ENCODE measurements at regions not wholly inside any gene's neighbourhood (a gene's known extent, or its start where the extent isn't known, plus 50 kb on each side); places are given as distances from the start of the nearest gene placed in this dataset.
"Not testable (repeated sequence)": the region's sequence is repeated elsewhere in the genome, so short reads cannot be mapped to it uniquely, and the experiment has no call there.

DNA sequence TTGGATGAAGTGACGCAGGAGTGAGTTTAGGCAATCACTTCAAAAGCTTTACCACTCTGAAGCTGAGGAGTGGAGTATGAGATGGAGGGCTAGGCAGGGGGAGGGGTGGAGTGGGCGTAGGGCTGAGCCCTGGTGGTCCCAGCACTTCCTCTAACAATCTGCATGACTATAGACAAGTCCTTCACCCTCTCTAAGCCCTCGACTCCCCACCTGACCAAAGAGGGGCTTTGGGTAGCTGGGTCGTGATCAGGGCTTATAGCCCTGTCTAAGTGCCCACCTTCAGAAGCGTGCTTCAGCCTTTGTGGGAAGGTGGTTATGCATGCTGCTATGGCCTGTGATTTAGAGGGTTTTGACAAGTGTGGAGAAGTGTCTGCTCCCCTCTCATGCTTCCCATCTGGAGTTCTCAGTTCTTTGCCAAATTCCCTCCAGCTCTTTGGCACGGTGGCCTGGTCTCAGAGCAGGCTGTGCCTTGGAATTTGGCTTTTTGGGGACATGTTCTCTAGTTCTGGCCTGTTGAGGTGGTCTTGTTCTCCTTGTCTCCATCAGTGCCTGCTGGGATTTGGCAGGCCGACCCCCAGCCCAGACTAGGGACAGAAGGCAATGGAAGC lies 53.0 kb downstream of the ACTBL2 start:
- no peak for DNase-seq

DNA sequence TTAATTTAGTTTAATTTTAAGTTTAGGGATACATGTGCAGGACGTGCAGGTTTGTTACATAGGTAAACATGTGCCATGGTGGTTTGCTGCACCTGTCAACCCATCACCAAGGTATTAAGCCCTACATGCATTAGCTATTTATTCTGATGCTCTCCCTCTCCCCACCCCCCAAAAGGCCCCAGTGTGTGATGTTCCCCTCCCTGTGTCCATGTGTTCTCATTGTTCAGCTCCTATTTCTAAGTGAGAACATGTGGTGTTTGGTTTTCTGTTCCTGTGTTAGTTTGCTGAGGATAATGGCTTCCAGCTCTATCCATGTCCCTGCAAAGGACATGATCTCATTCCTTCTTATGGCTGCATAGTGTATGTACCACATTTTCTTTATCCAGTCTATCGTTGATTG lies 53.6 kb downstream of the ACTBL2 start:
- DNase-seq = not testable (repeated sequence)

DNA sequence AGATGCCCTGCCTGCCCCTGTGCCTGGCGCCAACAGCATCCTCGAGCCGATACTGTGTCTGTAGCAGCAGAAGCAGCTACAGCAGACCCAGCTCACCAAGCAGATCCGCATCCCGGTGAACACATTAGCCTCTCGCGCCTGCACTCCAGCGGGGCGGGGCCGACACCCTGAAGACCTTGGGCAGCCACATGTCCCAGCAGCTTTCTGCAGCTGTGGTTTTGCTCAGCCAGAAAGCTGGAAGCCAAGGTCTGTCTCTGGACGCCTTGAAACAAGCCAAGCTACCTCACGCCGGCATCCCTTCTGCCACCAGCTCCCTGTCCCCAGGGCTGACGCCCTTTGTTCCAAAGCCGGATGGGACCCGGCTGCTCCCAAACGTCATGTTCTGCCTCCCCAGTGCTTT lies 59.6 kb downstream of the ACTBL2 start:
- no peak for DNase-seq

DNA sequence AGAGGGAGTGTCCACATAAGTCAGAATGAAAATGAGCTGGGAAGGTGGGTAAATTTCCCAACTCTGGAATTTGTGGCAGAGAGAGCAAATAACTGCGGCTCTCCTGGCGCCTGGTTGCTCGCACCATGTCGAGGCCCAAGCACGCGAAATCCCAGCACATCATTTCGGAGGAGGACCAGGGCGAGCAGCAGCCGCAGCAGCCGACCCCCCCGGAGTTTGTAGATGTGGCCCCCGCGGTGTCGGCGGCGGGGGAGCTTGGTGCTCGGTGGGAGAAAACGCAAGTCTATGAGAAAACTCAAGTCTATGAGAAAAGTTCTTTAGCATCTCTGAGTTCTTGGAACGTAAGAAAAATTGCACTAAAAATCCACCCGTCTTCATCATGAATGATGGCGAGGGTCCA lies 60.3 kb downstream of the ACTBL2 start:
- DNase-seq = no peak

DNA sequence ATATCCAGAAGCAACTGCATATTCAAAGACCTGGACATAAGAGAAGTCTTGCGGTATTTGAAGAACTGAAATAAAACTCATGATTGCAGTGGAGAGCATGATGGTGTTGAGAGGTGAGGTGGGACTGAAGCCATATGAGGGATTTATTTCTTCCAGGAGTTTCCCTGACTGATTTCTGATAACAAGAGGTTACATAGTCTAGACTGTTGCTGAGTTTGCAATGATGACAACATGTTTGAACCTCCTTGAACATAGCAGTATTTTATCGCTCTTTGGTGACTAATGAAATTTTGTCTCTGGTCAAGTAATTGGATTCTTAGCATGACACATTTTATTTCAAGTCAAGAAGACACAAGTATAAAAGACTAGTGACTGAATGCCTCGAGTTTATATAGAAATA lies 61.8 kb downstream of the ACTBL2 start:
- no peak for DNase-seq

DNA sequence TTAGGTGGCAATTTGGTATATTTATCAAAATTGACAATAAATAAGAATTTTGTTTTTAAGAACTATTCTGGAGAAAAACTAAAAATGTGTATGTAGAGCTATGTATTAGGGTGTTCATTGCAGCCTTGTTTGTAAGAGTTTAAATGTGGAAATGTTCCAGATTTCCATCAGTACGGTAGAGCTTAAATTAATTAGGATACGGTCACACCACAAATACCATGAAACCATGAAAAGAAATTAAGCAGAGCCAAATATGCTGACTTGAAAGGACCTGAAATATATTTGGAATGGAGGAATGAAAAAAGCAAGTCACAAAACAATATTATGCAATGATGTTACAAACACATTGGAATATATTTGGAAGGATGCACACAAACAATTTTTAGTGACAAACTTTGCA lies 64.6 kb downstream of the ACTBL2 start:
- DNase-seq = no peak

DNA sequence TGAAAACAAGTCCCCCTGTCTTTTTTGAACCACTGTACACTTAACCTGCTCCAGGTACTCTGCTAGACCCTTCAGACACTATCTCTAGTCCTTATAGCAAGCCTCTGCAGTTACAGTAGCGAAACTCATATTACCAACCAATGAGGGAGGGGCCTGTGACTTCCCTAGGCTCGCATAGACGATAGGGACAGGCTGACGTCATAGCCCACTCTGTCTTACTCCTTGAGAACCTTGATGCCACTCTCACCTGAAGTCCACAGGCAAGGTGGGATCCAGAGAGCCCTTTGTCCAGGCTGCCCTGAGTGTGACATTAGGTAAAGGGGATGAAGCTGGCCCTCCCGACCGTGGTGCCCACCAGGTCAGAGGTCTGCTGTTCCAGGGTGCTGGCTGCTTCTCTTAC lies 65.3 kb downstream of the ACTBL2 start:
- DNase-seq = no peak

DNA sequence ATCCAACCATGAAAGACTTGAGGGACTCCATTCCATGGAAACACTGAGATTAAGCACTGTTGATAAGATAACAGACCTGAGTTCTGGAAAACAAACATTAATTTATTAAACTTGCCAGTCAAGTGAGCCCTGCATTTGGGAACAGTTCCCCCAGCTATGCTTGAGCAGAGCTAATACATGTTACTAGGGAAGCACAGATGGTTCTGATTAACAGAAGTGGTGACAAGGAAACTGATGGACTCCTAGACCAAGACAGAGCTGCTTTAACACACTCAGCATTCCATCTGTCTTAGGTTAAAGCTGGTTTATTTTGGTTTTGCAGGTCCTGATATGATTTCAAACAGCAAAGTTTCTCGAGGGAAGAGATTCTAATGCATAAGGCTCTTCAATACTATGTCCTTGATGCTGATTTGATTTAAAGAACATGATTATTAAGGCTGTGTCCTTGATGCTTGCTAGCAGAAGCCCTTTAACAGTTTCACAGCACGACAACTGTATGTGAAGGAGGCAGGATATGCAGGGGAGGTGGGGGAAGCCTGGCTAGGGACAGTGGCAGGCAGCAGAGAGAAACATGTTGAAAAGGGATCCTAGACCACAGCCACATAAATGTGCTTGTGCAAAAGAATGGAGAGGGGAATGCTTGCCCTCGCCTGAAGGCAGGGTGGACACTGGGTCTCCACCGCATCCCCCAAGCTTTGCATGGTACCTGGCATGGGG lies 66.2 kb downstream of the ACTBL2 start:
- DNase-seq = no peak

DNA sequence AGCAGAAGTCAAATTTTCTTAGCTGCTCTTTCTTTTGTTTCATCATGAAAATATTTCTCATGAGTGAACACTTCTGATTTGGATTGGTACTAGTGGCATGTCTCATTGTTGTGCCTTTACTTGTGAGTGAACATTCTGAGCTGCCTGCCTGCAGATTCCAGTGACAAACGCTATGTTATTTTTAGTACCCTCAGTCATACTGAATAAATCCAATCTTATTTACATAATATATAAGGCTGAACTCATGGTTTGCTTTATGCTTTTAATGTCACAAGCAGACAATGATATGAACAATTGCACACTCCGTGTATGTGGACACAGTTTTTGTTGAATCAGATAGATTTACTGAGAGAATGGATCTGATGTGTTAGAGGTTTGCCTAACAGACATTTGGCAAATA lies 67.8 kb downstream of the ACTBL2 start:
- no peak for DNase-seq

DNA sequence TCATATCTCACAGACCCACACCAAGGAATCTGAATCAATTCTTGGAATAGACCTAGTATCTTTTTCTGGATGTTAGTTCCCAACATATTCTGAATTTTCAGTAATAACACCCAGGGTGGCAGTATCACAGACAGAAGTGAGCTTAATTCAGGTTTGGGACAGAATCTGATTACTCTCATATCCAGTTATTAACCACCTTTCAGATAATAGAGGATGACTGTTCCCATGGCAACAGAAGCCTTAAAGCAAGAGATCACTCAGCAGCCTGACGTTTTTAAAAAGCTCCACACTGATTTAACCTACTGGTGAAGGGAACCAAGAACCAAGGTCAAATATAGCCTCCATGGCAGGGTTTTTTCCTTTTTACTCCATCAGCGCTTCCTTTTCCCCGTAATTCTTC lies 68.4 kb downstream of the ACTBL2 start:
- DNase-seq = no peak

DNA sequence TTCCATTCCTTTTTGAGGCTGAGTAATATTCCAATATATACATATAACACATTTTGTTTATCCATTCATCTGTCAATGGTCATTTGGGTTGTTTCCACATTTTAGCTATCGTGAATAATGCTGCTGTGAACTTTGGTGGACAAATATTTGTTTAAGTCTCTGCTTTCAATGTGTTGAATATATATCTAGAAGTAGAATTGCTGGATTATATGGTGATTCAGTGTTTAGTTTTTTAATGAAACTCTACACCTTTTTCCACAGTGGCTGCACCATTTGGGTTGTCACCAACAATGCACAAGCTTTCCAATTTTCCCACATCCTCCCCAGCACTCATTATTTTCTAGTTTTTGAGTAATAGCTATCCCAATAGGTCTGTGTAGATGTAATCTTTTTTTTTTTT lies 69.5 kb downstream of the ACTBL2 start:
- no peak for DNase-seq

DNA sequence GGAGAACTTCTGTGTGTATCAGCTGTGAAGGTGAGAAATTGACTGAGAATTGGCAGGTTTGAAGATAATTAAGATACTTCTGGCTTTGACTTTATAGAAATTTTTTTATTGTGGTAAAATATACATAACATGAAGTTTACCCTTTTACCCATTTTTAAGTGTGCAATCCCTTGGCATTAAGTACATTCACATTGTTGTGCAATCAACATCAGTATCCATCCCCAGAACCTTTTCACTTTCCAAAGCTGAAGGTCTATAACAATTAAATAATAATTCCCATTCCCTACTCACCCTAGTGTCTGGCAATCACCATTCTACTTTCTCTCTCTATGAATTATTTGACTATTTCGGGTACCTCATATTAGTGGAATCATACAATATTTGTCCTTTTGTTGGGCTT lies 69.9 kb downstream of the ACTBL2 start:
- DNase-seq = no peak

DNA sequence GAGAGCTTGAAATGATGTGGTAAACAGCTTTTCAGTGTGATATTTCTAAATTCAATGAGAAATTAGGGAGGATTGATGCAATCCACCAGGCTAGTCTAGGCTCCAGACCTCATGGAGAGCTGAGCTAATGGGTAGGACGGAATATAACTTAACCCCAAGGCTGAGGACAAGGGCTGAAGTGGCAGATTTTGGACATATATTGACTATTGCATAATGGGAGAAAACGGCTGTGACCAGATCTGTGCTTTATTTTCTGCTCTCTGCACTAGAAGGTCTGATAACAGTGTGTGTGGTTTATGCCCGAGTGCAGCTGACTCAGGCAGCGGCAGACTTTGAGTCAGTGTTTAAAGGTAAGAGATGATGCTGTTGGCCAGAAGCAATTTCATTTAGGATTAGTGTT lies 70.6 kb downstream of the ACTBL2 start:
- DNase-seq = no peak

DNA sequence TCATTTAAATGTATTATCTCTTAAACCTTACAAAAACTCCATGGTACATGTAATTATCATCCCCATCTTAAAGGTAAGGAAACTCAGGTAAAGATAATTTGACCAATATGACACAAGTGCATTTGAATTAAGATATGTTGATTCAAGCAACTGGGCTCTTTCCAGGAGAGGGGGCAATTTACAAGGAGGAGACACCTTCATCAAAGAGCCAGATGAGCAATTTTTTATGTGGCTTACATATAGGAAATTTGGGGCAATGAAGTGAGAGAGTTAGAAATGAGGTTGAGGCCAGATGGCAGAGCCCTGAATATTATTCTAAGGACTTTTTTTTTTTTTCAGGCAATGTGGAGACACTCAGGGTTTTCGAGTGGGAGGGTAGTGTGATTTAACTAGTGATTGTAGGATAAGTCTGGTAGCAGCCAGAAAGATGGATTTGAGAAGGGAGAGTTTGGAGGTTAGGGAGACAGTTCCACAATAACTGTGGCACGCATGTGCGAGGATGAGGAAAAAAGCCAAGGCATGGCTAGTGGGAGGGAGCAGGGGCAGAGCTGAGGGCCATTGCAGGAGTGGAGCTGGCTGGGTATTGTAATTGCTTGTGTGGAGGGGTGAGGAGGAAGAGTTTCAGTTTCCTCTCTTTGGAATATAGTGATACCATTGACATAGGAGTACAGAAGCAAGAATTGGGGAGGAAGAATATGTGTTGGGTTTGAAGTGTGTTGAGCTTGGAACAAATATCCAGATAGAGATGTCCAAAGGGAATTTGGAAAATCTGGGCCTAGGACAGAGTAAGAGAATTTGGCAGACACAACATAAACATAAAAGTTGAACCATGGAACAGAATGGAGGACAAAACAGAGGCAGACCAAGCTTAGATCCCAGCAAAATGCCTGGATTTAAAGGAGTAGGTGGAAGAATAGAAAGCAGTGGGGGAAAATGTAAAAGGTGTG lies 72.0 kb downstream of the ACTBL2 start:
- no peak for DNase-seq

DNA sequence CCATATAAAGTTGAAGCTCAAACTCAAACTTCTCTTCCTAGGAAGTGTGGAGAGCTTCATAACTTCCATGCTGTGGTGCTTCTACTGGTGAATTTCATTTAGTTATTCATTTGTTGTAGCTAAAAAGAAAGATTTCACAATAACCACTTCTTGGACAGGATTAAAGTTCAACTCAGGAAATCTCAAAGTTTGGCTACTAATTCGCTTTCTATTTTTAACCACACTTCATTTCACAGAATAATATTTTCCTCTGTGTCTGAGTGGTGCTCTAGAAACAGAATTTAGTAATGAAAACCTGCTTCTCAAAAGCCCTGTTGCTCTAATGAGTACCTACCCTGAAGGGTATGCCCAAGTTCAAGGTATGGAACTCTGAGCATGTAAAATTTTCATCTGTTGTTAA lies 73.9 kb downstream of the ACTBL2 start:
- DNase-seq = no peak

DNA sequence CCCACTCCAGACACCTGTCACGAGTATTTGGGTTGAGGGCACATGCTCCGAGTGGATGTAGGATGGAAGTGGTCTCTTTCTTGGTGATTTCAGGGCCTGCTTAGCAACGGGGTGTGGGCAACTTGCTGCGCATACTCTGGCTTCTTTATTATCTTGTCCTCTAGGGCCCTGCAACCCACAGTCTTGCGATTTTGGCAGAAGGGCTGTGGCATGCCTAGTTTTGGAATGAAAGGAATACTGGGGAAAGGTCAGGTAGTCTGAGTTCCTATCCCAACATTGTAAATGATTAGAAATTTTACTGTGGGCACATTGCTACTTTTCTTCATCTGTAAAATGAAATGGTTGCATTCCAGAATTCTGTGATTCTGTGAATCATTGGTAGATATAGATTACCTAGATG lies 74.3 kb downstream of the ACTBL2 start:
- no peak for DNase-seq

DNA sequence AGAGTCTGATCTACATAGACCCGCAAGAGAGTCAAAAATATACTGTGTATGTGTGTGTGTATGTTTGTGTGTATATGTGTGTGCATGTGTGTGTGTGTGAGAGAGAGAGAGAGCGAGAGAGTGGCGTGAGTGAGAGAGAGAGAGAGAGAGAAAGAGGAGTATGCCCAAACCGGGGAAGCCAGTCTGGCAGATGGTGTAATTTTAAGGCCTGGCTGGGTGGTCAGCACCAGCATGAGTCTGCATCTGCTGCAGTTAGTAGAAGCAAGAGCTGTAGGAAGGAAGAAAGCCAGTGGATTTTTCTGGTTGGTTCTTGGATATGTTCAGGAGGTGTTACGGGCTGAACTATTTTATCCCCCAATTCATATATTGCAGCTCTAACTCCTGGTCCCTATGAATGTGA lies 75.2 kb downstream of the ACTBL2 start:
- no peak for DNase-seq

DNA sequence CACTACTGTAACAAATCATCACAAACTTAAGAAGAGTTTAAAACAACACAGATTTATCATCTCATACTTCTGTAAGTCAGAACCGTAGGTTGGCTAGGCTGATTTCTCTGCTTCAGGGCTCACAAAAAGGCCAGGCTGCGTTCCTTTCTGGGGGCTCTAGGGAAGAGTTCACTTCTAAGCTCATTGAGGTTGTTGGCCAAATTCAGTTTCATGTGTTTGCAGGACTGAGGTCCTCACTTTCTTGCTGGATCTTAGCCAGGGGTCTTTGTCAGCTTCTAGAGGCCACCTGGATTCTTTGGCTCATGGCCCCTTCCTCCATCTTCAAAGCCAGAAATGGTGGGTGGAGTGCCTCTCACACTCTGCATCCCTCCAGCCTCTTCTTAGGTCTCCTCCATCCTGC lies 76.0 kb downstream of the ACTBL2 start:
- no peak for DNase-seq

DNA sequence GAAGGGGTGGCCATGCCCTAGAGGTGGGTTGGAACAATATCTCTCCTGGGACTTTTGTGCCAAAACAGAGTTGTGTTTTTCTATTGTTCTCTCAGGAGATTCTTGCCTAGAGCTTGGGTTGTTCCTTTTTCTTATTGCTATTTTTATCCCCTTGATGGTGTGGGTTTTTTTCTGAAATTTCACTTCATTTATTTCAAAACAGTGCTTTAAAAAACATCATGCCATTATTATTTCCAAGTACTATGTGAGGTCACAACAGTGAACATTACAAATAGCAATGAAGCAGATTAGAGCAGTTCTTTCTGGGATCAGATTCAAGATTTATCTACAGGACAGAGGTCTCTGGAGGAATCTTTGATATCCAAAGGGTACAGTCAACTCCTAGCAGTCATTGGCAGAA lies 76.6 kb downstream of the ACTBL2 start:
- no peak for DNase-seq

DNA sequence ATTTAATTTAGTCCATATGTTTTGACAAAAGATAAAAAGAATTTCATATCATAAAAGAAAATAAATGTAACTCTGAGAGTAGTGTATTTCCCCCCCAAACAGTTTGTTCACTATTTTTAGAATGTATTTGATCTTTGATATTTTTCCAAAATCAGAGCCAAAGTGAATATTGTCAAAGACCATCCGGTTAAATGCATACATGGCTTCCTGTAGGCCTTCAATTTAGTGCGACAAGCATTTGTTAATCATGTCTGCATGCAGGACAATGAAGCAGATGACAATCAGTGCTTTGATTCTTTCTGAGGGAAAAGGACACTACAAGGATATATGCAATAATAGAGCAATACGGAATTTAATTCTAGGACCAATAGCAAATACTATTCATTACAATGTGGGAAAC lies 79.8 kb downstream of the ACTBL2 start:
- DNase-seq = no peak

DNA sequence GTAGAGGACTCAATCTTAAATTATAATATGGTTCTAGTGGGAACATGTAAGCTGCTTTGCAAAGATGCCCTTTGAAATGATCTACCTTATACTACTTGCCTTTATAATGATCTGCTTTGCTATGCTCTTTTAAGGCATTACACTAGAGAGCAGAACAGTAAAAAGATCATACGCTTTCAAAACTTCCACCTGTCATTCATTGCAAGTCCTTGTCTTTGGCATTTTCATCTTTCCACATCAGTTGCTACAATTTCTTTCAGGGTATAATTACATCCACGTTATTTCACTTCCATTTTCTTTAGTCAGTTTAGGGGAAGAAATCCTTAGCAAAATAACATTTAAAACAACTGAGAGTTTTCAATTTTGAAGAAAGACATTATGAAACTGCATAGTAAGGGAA lies 80.3 kb downstream of the ACTBL2 start:
- no peak for DNase-seq

DNA sequence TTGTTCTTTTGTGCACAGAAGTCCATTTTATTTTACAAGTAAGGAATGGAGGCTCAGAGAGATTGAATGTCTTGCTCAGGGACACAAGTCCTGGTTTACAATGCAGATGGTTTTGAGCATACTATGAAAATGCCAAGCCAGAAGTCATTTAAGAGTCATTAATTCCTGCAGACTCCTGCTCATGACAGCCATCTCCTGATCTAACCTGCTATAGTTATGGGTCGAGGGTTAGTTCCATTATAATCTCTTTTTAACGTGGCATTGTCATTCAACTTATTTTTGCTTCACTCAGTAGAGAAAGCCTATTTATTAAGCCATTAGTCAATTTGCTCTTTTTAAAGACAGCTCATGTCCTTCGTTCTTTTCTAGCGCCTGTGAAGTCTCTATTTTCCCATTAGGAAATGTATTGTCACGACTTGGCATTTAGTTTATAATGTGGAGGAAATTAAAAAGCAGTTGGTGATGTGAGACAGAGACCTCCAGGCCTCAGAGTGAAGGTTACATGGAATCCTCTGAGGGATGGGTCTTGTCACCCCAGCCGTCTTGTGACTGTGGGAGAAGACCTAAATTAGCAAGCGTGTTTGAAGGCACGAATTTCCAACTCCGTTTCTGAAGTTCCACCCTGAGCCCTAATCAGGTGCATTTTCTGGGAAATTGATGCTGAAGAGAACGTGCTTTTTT lies 84.1 kb downstream of the ACTBL2 start:
- DNase-seq = no peak

DNA sequence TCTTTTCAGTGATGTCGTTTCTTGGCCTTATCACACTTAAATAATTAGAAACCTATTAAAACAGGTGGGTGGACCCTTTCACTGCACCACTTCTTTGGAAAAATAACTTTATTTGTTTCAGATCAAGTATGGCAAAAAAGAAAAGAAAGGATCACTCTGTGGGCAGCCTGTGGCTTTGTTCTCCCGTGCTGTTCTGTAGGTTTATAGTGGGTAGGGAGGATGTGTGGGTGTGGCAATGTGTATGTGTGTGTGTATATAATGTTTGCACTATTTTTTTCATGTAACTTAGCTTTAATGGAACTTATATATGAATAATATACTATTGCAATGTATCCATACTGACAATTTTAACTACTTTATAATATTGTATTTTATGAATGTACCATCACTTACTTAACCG lies 85.9 kb downstream of the ACTBL2 start:
- no peak for DNase-seq
